ENCODE measurements at regions not wholly inside any gene's neighbourhood (a gene's known extent, or its start where the extent isn't known, plus 50 kb on each side); places are given as distances from the start of the nearest gene placed in this dataset.

- no peak for TF ChIP-seq POLR2AphosphoS5 (IDR thresholded peaks at IDR 0.05; ENCODE audit: low read depth, low read length)
- TF ChIP-seq POLR2A (IDR thresholded peaks at IDR 0.05; ENCODE audit: low read depth, low read length), result no peak
- TF ChIP-seq TAF1 (IDR thresholded peaks at IDR 0.05; ENCODE audit: low read depth, low read length), result no peak
- no peak for TF ChIP-seq SPI1 (IDR thresholded peaks at IDR 0.05; ENCODE audit: low read depth, low read length)
- no peak for TF ChIP-seq PAX5 (IDR thresholded peaks at IDR 0.05; ENCODE audit: insufficient read depth, low read length, severe bottlenecking)
- no peak for TF ChIP-seq POU2F2 (IDR thresholded peaks at IDR 0.05; ENCODE audit: low read depth, low read length)
These were observed 75.4 kb upstream of the HABP2 start for GRCh38 chr10:113477451-113477850.

Measured in GM12891 (cell line).